WTC11 (cell line): ENCODE measurements at regions not wholly inside any gene's neighbourhood (a gene's known extent, or its start where the extent isn't known, plus 50 kb on each side); places are given as distances from the start of the nearest gene placed in this dataset.

Source experiments
- RORB ChIP-seq: fragments of 250-450 bp; sonication (Bioruptor Pico); IDR thresholded peaks from 2 replicates; pipeline ENCODE4 v1.9.0; 2021; ENCODE audit warnings: mild to moderate bottlenecking
- ZNF121 ChIP-seq: sonication (generic); formaldehyde crosslinking; IDR thresholded peaks from 2 replicates; pipeline ENCODE4 v1.8.0; 2023; ENCODE audit warnings: missing genetic modification reagents
- TF ChIP-seq, protein P1 (sequence below): fragments of 200-600 bp; IDR thresholded peaks from 2 replicates; pipeline ENCODE4 v1.8.0; 2022; ENCODE audit warnings: antibody characterized with exemption
- TF ChIP-seq, protein P2 (sequence below): sonication (generic); formaldehyde crosslinking; IDR thresholded peaks from 2 replicates; pipeline ENCODE4 v1.8.1; 2023; ENCODE audit warnings: mild to moderate bottlenecking, missing genetic modification reagents, moderate library complexity
- TF ChIP-seq, protein P3 (sequence below): sonication (generic); formaldehyde crosslinking; IDR thresholded peaks from 2 replicates; pipeline ENCODE4 v1.8.1; 2023; ENCODE audit warnings: mild to moderate bottlenecking, moderate library complexity, missing genetic modification reagents

DNA sequence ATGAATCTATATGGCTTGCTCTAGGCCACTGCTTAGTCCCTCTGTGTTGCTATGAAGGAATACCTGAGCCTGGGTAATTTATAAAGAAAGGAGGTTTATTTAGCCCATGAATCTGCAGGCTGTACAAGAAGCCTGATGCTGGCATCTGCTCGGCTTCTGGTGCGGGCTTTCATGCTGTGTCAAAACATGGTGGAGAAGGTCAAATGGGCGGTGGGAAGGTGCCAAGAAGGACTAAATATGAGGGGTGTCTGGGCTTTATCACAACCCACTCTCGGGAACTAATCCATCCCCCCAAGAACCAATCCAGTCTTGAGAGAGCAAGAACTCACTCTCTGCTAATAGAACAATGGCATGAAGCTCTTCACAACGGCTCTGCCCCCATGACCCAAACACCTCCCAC lies 481.6 kb downstream of the EIPR1 start:
- TF ChIP-seq, protein P1, sequence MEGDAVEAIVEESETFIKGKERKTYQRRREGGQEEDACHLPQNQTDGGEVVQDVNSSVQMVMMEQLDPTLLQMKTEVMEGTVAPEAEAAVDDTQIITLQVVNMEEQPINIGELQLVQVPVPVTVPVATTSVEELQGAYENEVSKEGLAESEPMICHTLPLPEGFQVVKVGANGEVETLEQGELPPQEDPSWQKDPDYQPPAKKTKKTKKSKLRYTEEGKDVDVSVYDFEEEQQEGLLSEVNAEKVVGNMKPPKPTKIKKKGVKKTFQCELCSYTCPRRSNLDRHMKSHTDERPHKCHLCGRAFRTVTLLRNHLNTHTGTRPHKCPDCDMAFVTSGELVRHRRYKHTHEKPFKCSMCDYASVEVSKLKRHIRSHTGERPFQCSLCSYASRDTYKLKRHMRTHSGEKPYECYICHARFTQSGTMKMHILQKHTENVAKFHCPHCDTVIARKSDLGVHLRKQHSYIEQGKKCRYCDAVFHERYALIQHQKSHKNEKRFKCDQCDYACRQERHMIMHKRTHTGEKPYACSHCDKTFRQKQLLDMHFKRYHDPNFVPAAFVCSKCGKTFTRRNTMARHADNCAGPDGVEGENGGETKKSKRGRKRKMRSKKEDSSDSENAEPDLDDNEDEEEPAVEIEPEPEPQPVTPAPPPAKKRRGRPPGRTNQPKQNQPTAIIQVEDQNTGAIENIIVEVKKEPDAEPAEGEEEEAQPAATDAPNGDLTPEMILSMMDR: no peak
- TF ChIP-seq ZNF121 (CRISPR knock-in tag) (no peak), RORB (CRISPR knock-in tag) (no peak)
- TF ChIP-seq, protein P2, sequence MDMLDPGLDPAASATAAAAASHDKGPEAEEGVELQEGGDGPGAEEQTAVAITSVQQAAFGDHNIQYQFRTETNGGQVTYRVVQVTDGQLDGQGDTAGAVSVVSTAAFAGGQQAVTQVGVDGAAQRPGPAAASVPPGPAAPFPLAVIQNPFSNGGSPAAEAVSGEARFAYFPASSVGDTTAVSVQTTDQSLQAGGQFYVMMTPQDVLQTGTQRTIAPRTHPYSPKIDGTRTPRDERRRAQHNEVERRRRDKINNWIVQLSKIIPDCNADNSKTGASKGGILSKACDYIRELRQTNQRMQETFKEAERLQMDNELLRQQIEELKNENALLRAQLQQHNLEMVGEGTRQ (CRISPR knock-in tag): no peak
- TF ChIP-seq, protein P3, sequence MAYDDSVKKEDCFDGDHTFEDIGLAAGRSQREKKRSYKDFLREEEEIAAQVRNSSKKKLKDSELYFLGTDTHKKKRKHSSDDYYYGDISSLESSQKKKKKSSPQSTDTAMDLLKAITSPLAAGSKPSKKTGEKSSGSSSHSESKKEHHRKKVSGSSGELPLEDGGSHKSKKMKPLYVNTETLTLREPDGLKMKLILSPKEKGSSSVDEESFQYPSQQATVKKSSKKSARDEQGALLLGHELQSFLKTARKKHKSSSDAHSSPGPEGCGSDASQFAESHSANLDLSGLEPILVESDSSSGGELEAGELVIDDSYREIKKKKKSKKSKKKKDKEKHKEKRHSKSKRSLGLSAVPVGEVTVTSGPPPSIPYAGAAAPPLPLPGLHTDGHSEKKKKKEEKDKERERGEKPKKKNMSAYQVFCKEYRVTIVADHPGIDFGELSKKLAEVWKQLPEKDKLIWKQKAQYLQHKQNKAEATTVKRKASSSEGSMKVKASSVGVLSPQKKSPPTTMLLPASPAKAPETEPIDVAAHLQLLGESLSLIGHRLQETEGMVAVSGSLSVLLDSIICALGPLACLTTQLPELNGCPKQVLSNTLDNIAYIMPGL: no peak
